ENCODE measurements at regions not wholly inside any gene's neighbourhood (a gene's known extent, or its start where the extent isn't known, plus 50 kb on each side); places are given as distances from the start of the nearest gene placed in this dataset.

GRCh38 chr2:221019668-221020067, 552.4 kb downstream of the EPHA4 start:
- DNase-seq: no peak
- Histone ChIP-seq H3K4me1 (no peaks in the 10 kb centered on the region), H3K4me3 (no peak overlapping the region), H3K36me3 (no peaks in the 10 kb centered on the region), H3K27ac (no peak overlapping the region), H3K27me3 (no peaks in the 10 kb centered on the region), H3K9me3 (no peaks in the 10 kb centered on the region)
- intact Hi-C loops (cut with DNase I; ENCODE audit: low total_unique reads): no loop called here
- 42 to 53% methylated on average over 5 of the region's 5 CpGs for WGBS, 2 donors (ENCODE audit: low coverage in 1 of 2)
- in situ Hi-C loops (cut with MboI; ENCODE audit: low pct_ligation_motif_present in 1 of 4, low pct_unique_long_range_greater_than_20kb in 1 of 4, low sequenced_read_pairs in 3 of 4): no loop called here
- TF ChIP-seq EP300 (IDR thresholded peaks at IDR 0.05; ENCODE audit: low read depth) (no peak), CTCF (IDR thresholded peaks at IDR 0.05) (no peak), POLR2AphosphoS5 (IDR thresholded peaks at IDR 0.05) (no peak), POLR2A (IDR thresholded peaks at IDR 0.05) (no peak)

- intact Hi-C loops (cut with DNase I; ENCODE audit: low total_unique reads) (no loop called here), in situ Hi-C loops (cut with MboI; ENCODE audit: low pct_ligation_motif_present in 1 of 4, low pct_unique_long_range_greater_than_20kb in 1 of 4, low sequenced_read_pairs in 3 of 4) (no loop called here)
- TF ChIP-seq POLR2A (IDR thresholded peaks at IDR 0.05) (no peak), EP300 (IDR thresholded peaks at IDR 0.05; ENCODE audit: low read depth) (no peak), CTCF (IDR thresholded peaks at IDR 0.05) (no peak), POLR2AphosphoS5 (IDR thresholded peaks at IDR 0.05) (no peak)
- H3K27ac ChIP-seq: no peak overlapping the region
- no peaks in the 10 kb centered on the region for H3K36me3 ChIP-seq
- DNase-seq: no peak
- WGBS, 2 donors (ENCODE audit: low coverage in 1 of 2): 64 to 81% methylated on average over 2 of the region's 2 CpGs
- H3K27me3 ChIP-seq: no peaks in the 10 kb centered on the region
- no peaks in the 10 kb centered on the region for H3K4me1 ChIP-seq
- H3K9me3 ChIP-seq: no peaks in the 10 kb centered on the region
- no peak overlapping the region for H3K4me3 ChIP-seq
These were observed 549.5 kb downstream of the EPHA4 start for GRCh38 chr2:221022554-221022953.

- no peaks in the 10 kb centered on the region for H3K36me3 ChIP-seq
- H3K9me3 ChIP-seq: no peaks in the 10 kb centered on the region
- intact Hi-C loops (cut with DNase I; ENCODE audit: low total_unique reads) (no loop called here), in situ Hi-C loops (cut with MboI; ENCODE audit: low pct_ligation_motif_present in 1 of 4, low pct_unique_long_range_greater_than_20kb in 1 of 4, low sequenced_read_pairs in 3 of 4) (no loop called here)
- no peak overlapping the region for H3K27ac ChIP-seq
- no peak overlapping the region for H3K4me3 ChIP-seq
- no peaks in the 10 kb centered on the region for H3K27me3 ChIP-seq
- 74 to 75% methylated on average over 1 of the region's 1 CpG for WGBS, 2 donors (ENCODE audit: low coverage in 1 of 2)
- no peak for DNase-seq
- no peak for TF ChIP-seq POLR2A (IDR thresholded peaks at IDR 0.05)
- no peak for TF ChIP-seq EP300 (IDR thresholded peaks at IDR 0.05; ENCODE audit: low read depth)
- no peak for TF ChIP-seq CTCF (IDR thresholded peaks at IDR 0.05)
- TF ChIP-seq POLR2AphosphoS5 (IDR thresholded peaks at IDR 0.05): no peak
- H3K4me1 ChIP-seq: no peaks in the 10 kb centered on the region
These were observed 546.7 kb downstream of the EPHA4 start for GRCh38 chr2:221025398-221025797.

GRCh38 chr2:221034026-221034701, 537.9 kb downstream of the EPHA4 start:
- no peaks in the 10 kb centered on the region for H3K9me3 ChIP-seq
- intact Hi-C loops (cut with DNase I; ENCODE audit: low total_unique reads) (no loop called here), in situ Hi-C loops (cut with MboI; ENCODE audit: low pct_ligation_motif_present in 1 of 4, low pct_unique_long_range_greater_than_20kb in 1 of 4, low sequenced_read_pairs in 3 of 4) (no loop called here)
- no peak overlapping the region for H3K27ac ChIP-seq
- no peaks in the 10 kb centered on the region for H3K27me3 ChIP-seq
- H3K4me3 ChIP-seq: no peak overlapping the region
- DNase-seq: no peak
- TF ChIP-seq CTCF (IDR thresholded peaks at IDR 0.05) (no peak), POLR2AphosphoS5 (IDR thresholded peaks at IDR 0.05) (no peak), POLR2A (IDR thresholded peaks at IDR 0.05) (no peak), EP300 (IDR thresholded peaks at IDR 0.05; ENCODE audit: low read depth) (no peak)
- H3K36me3 ChIP-seq: no peaks in the 10 kb centered on the region
- no peaks in the 10 kb centered on the region for H3K4me1 ChIP-seq
- 78 to 85% methylated on average over 2 of the region's 2 CpGs for WGBS, 2 donors (ENCODE audit: low coverage in 1 of 2)

All from transverse colon (tissue), 4 donors.